ENCODE measurements at regions not wholly inside any gene's neighbourhood (a gene's known extent, or its start where the extent isn't known, plus 50 kb on each side); places are given as distances from the start of the nearest gene placed in this dataset.

- no peak for TF ChIP-seq CTCF (IDR thresholded peaks at IDR 0.05; ENCODE audit: low read depth, low read length, missing control alignments)
- no peak for DNase-seq (ENCODE audit: low read depth)
- H3K4me3 ChIP-seq (ENCODE audit: low read depth, low read length) = no peak overlapping the region
Observed at GRCh38 chr3:83813176-83813575, 1145.6 kb upstream of the CADM2 start.

DNA sequence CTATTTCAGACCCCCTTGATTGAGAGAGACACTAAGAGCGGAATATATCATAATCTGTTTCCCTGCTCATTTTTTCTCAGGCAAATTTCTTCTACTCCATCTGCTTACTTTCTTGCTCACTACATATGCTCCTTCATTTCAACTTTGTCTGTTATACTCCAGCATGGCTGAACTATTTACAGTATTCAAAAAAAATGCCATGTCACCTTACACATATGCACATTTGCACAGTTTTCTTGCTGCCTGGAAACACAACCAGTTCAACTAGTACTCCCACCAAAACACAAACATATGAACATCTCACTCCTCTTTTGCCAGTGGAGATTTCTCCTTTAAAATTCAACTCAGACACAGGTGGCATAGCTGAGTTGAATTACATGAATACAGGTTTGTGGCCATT, 1142.1 kb upstream of the CADM2 start:
- no peak overlapping the region for H3K4me3 ChIP-seq (ENCODE audit: low read depth, low read length)
- DNase-seq (ENCODE audit: low read depth) = no peak
- TF ChIP-seq CTCF (IDR thresholded peaks at IDR 0.05; ENCODE audit: low read depth, low read length, missing control alignments) = no peak

DNA sequence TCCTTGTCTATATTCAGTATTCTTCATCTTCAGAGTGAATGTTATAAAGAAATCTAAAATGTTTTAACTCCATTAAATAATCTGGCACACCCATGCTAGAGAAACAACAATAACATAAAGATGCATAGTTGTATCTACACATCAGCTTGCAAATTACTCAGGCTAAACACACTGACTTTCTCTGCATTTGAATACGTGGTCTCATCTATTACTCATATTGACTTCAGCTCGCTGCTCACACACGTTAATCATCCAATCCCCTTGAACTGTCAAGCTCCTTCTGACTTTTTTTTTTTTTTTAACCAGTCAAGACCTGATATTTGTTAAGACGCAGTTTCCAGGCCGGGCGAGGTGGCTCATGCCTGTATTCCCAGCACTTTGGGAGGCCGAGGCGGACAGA, 1137.3 kb upstream of the CADM2 start:
- TF ChIP-seq CTCF (IDR thresholded peaks at IDR 0.05; ENCODE audit: low read depth, low read length, missing control alignments) = no peak
- DNase-seq (ENCODE audit: low read depth) = no peak
- no peak overlapping the region for H3K4me3 ChIP-seq (ENCODE audit: low read depth, low read length)

GRCh38 chr3:83823095-83823494, 1135.7 kb upstream of the CADM2 start:
- H3K4me3 ChIP-seq (ENCODE audit: low read depth, low read length) = no peak overlapping the region
- TF ChIP-seq CTCF (IDR thresholded peaks at IDR 0.05; ENCODE audit: low read depth, low read length, missing control alignments) = no peak
- no peak for DNase-seq (ENCODE audit: low read depth)

GRCh38 chr3:83835040-83835439, 1123.7 kb upstream of the CADM2 start:
- no peak overlapping the region for H3K4me3 ChIP-seq (ENCODE audit: low read depth, low read length)
- no peak for DNase-seq (ENCODE audit: low read depth)
- no peak for TF ChIP-seq CTCF (IDR thresholded peaks at IDR 0.05; ENCODE audit: low read depth, low read length, missing control alignments)

GRCh38 chr3:83842511-83842910, 1116.3 kb upstream of the CADM2 start:
- H3K4me3 ChIP-seq (ENCODE audit: low read depth, low read length) = no peak overlapping the region
- TF ChIP-seq CTCF (IDR thresholded peaks at IDR 0.05; ENCODE audit: low read depth, low read length, missing control alignments) = no peak
- DNase-seq (ENCODE audit: low read depth) = no peak

DNA sequence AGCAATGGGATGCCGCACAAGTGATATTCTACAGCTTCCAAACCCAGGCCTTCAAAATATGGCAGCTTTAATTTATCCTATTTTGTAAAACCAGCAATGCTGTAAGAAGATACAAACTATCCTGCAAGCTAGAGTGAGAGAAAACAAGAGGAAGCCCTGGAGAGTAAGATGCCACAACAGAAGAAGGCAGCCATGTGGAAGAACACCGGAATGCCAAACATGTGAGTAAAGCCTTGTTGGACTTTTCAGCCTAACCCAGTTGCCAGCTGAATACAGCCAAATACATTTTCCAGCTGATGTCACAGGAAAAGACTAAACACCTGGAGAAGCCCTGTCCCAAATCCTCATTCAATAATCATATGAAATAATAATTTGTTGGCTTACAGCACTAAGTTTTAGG, 1115.1 kb upstream of the CADM2 start:
- no peak overlapping the region for H3K4me3 ChIP-seq (ENCODE audit: low read depth, low read length)
- no peak for TF ChIP-seq CTCF (IDR thresholded peaks at IDR 0.05; ENCODE audit: low read depth, low read length, missing control alignments)
- no peak for DNase-seq (ENCODE audit: low read depth)

All from GM12864 (cell line).